H9 (cell line): ENCODE measurements at regions not wholly inside any gene's neighbourhood (a gene's known extent, or its start where the extent isn't known, plus 50 kb on each side); places are given as distances from the start of the nearest gene placed in this dataset.

ENCODE experiments used
- DNase-seq: peaks from one replicate; pipeline ENCODE4 v3.0.0-alpha.2; 2017
- H2AFZ ChIP-seq: one replicate; pipeline ENCODE4 v1.6.1; 2013; ENCODE audit warnings: mild to moderate bottlenecking, low read length, control low read depth, moderate library complexity
- H2AK5ac ChIP-seq: 2 replicates; pipeline ENCODE4 v1.6.1; 2013; ENCODE audit warnings: low read length, control low read depth, mixed read lengths; ENCODE audit not compliant: insufficient read length
- H2BK120ac ChIP-seq: one replicate; pipeline ENCODE4 v1.6.1; 2013; ENCODE audit warnings: low read depth, mild to moderate bottlenecking, low read length, control low read depth, inconsistent platforms; ENCODE audit not compliant: poor library complexity, severe bottlenecking
- H2BK12ac ChIP-seq: 2 replicates; pipeline ENCODE4 v1.6.1; 2013; ENCODE audit warnings: low read length, control low read depth, mixed read lengths, low read depth; ENCODE audit not compliant: insufficient read length
- H2BK15ac ChIP-seq: 2 replicates; pipeline ENCODE4 v1.6.1; 2013; ENCODE audit warnings: low read depth, low read length, control low read depth
- H2BK20ac ChIP-seq: one replicate; pipeline ENCODE4 v1.6.1; 2013; ENCODE audit warnings: low read depth, mild to moderate bottlenecking, low read length, control low read depth, inconsistent platforms; ENCODE audit not compliant: poor library complexity, severe bottlenecking
- H2BK5ac ChIP-seq: 2 replicates; pipeline ENCODE4 v1.6.1; 2013; ENCODE audit warnings: low read length, control low read depth, mixed read lengths; ENCODE audit not compliant: insufficient read length
- H3K14ac ChIP-seq: 2 replicates; pipeline ENCODE4 v1.6.1; 2013; ENCODE audit warnings: low read length, control low read depth; ENCODE audit not compliant: insufficient read depth
- H3K18ac ChIP-seq: 2 replicates; pipeline ENCODE4 v1.6.1; 2013; ENCODE audit warnings: low read depth, mild to moderate bottlenecking, mixed read lengths, low read length, control low read depth; ENCODE audit not compliant: insufficient read length
- H3K23ac ChIP-seq: 2 replicates; pipeline ENCODE4 v1.6.1; 2013; ENCODE audit warnings: low read length, control low read depth, mixed read lengths, low read depth; ENCODE audit not compliant: insufficient read length
- H3K23me2 ChIP-seq: 2 replicates; pipeline ENCODE4 v1.6.1; 2013; ENCODE audit warnings: low read depth, mild to moderate bottlenecking, mixed read lengths, low read length, control low read depth; ENCODE audit not compliant: insufficient read length, poor library complexity, severe bottlenecking
- H3K27ac ChIP-seq: 2 replicates; pipeline ENCODE4 v1.5.1; 2013; ENCODE audit warnings: low read length, control low read depth, mixed read lengths, low read depth; ENCODE audit not compliant: insufficient read length
- H3K27me3 ChIP-seq: 2 replicates; pipeline ENCODE4 v1.6.1; 2013; ENCODE audit warnings: low read length, control low read depth, inconsistent platforms; ENCODE audit not compliant: insufficient read depth
- H3K4ac ChIP-seq: 2 replicates; pipeline ENCODE4 v1.6.1; 2013; ENCODE audit warnings: low read depth, mild to moderate bottlenecking, control low read depth, inconsistent platforms, low read length, moderate library complexity
- H3K4me1 ChIP-seq: 2 replicates; pipeline ENCODE4 v1.6.1; 2013; ENCODE audit warnings: low read length, control low read depth, inconsistent platforms; ENCODE audit not compliant: insufficient read depth
- H3K4me2 ChIP-seq: 2 replicates; pipeline ENCODE4 v1.6.1; 2013; ENCODE audit warnings: low read length, control low read depth, mixed read lengths; ENCODE audit not compliant: insufficient read length, insufficient read depth
- H3K56ac ChIP-seq: 2 replicates; pipeline ENCODE4 v1.6.1; 2013; ENCODE audit warnings: low read depth, mild to moderate bottlenecking, mixed read lengths, low read length, control low read depth; ENCODE audit not compliant: insufficient read length
- H3K79me1 ChIP-seq: 2 replicates; pipeline ENCODE4 v1.6.1; 2013; ENCODE audit warnings: low read depth, mild to moderate bottlenecking, moderate library complexity, low read length, control low read depth, inconsistent platforms; ENCODE audit not compliant: insufficient read depth, poor library complexity, severe bottlenecking
- H3K79me2 ChIP-seq: 2 replicates; pipeline ENCODE4 v1.6.1; 2013; ENCODE audit warnings: low read length, control low read depth, inconsistent platforms; ENCODE audit not compliant: insufficient read depth
- H3K9ac ChIP-seq: 2 replicates; pipeline ENCODE4 v1.6.1; 2013; ENCODE audit warnings: low read length, control low read depth, mixed read lengths; ENCODE audit not compliant: insufficient read length; ENCODE audit errors: extremely low read depth
- H3K9me3 ChIP-seq: one replicate; pipeline ENCODE4 v1.6.1; 2013; ENCODE audit warnings: low read depth, low read length, inconsistent platforms; ENCODE audit not compliant: control insufficient read depth
- H3T11ph ChIP-seq: one replicate; pipeline ENCODE4 v1.6.1; 2013; ENCODE audit warnings: mild to moderate bottlenecking, low read length, control low read depth, inconsistent platforms
- H4K20me1 ChIP-seq: one replicate; pipeline ENCODE4 v1.6.1; 2013; ENCODE audit not compliant: control insufficient read depth, insufficient read length, insufficient read depth
- H4K5ac ChIP-seq: 2 replicates; pipeline ENCODE4 v1.6.1; 2013; ENCODE audit warnings: low read depth, mild to moderate bottlenecking, mixed read lengths, low read length, control low read depth; ENCODE audit not compliant: insufficient read length
- H4K8ac ChIP-seq: replicated peaks from 2 replicates; pipeline ENCODE4 v1.6.1; 2013; ENCODE audit warnings: low read length, control low read depth, mixed read lengths, low read depth; ENCODE audit not compliant: insufficient read length
- H4K91ac ChIP-seq: 2 replicates; pipeline ENCODE4 v1.6.1; 2013; ENCODE audit warnings: low read depth, mild to moderate bottlenecking, moderate library complexity, mixed read lengths, low read length, control low read depth; ENCODE audit not compliant: insufficient read length
- H3K27ac Mint-ChIP-seq, 3 experiments: 2 replicates in 2 of 3; 3 replicates in 1 of 3; pipeline ENCODE4 v1.8.0; 2020 to 2021; ENCODE audit warnings: mixed read lengths in 3 of 3, mild to moderate bottlenecking in 1 of 3, moderate library complexity in 1 of 3
- H3K27me3 Mint-ChIP-seq: 2 replicates; pipeline ENCODE4 v1.8.0; 2021; ENCODE audit warnings: low read depth, mild to moderate bottlenecking, moderate library complexity, mixed read lengths
- H3K36me3 Mint-ChIP-seq, 3 experiments: 2 replicates in 2 of 3; 3 replicates in 1 of 3; pipeline ENCODE4 v1.8.0; 2020 to 2021; ENCODE audit warnings: low read depth in 3 of 3, mixed read lengths in 3 of 3; ENCODE audit not compliant: insufficient read depth in 1 of 3
- H3K4me1 Mint-ChIP-seq, 2 experiments: 2 replicates each; pipeline ENCODE4 v1.8.0; 2020; ENCODE audit warnings: mixed read lengths in 2 of 2
- H3K4me3 Mint-ChIP-seq, 2 experiments: 2 replicates in 1 of 2; 3 replicates in 1 of 2; pipeline ENCODE4 v1.8.0; 2020 to 2021; ENCODE audit warnings: mild to moderate bottlenecking in 2 of 2, mixed read lengths in 2 of 2, moderate library complexity in 1 of 2
- H3K9me3 Mint-ChIP-seq, 2 experiments: 2 replicates in 1 of 2; 3 replicates in 1 of 2; pipeline ENCODE4 v1.8.0; 2020; ENCODE audit warnings: mild to moderate bottlenecking in 2 of 2, mixed read lengths in 2 of 2, moderate library complexity in 1 of 2
- CTCF ChIP-seq: fragments of 200-600 bp; sonication (generic); conservative IDR thresholded peaks from 3 replicates; pipeline ENCODE4 v1.8.0; 2021; ENCODE audit warnings: antibody characterized with exemption, mild to moderate bottlenecking
- WGBS: extraction: QIAGEN DNeasy Blood & Tissue Kit; methylation state at CpG from one replicate; pipeline ENCODE4 v1.1.7; 2013; ENCODE audit warnings: missing lambda C conversion rate, low lambda C conversion rate, mixed read lengths; ENCODE audit not compliant: insufficient read length; ENCODE audit errors: extremely low coverage; 5-methylcytosine and 5-hydroxymethylcytosine counted together

- peaks cover 0 to 2% of the 10 kb centered on the region in 2 experiments; a peak in 2 of 5 replicates for H3K9me3 Mint-ChIP-seq
- H3K23me2 ChIP-seq, result no peaks in the 10 kb centered on the region
- no peak overlapping the region for H3K56ac ChIP-seq
- H2BK120ac ChIP-seq, result no peak overlapping the region
- no peak overlapping the region for H2BK12ac ChIP-seq
- no peaks in the 10 kb centered on the region for H3K79me2 ChIP-seq
- no peak overlapping the region for H2AFZ ChIP-seq
- no peak overlapping the region for H3K23ac ChIP-seq
- no peak overlapping the region for H4K5ac ChIP-seq
- H2BK20ac ChIP-seq, result no peak overlapping the region
- no peak overlapping the region for H3K27ac ChIP-seq
- H3T11ph ChIP-seq, result no peak overlapping the region
- no peaks in the 10 kb centered on the region for H4K20me1 ChIP-seq
- no peak overlapping the region for H3K4me3 Mint-ChIP-seq
- no peak overlapping the region for H3K18ac ChIP-seq
- H3K4me1 ChIP-seq, result peaks cover 6% of the 10 kb centered on the region; the same call in 1 of the 2 replicates
- peak overlapping the region in 1 of 3 experiments; percentile 80; a peak in 2 of 7 replicates for H3K27ac Mint-ChIP-seq
- WGBS, result no CpG with 5 or more reads among the region's 6 CpGs
- no peak overlapping the region for H2BK5ac ChIP-seq
- H2AK5ac ChIP-seq, result no peak overlapping the region
- no peaks in the 10 kb centered on the region; the same call in 1 of the 2 replicates for H3K27me3 ChIP-seq
- no peak overlapping the region for H3K4ac ChIP-seq
- no peak overlapping the region for H2BK15ac ChIP-seq
- H3K4me2 ChIP-seq, result no peak overlapping the region
- no peak overlapping the region for H4K91ac ChIP-seq
- H4K8ac ChIP-seq, result no peak overlapping the region
- H3K14ac ChIP-seq, result no peak overlapping the region
- no peak overlapping the region for H3K9ac ChIP-seq
- H3K9me3 ChIP-seq, result no peaks in the 10 kb centered on the region
- peaks cover 25 to 34% of the 10 kb centered on the region in 2 experiments for H3K4me1 Mint-ChIP-seq
- no peak for TF ChIP-seq CTCF
- DNase-seq, result peak; percentile 74
- peaks cover 85% of the 10 kb centered on the region for H3K27me3 Mint-ChIP-seq
- H3K36me3 Mint-ChIP-seq, result no peaks in the 10 kb centered on the region
- no peaks in the 10 kb centered on the region for H3K79me1 ChIP-seq
Measured at GRCh38 chr15:77749236-77749997, 116.7 kb upstream of the LINGO1 start.
